WERI-Rb-1 (cell line): ENCODE measurements at regions not wholly inside any gene's neighbourhood (a gene's known extent, or its start where the extent isn't known, plus 50 kb on each side); places are given as distances from the start of the nearest gene placed in this dataset.

Experiments used
- DNase-seq: peaks from one replicate; pipeline ENCODE4 v3.0.0-alpha.2; 2020
- H3K27ac ChIP-seq: fragments of 250-450 bp; sonication (Bioruptor Pico); 2 replicates; pipeline ENCODE4 v1.5.1; 2020; ENCODE audit warnings: mild to moderate bottlenecking, moderate library complexity
- H3K27me3 ChIP-seq: fragments of 250-450 bp; sonication (Bioruptor Pico); 2 replicates; pipeline ENCODE4 v1.5.1; 2021; ENCODE audit warnings: mild to moderate bottlenecking, low read depth, moderate library complexity; ENCODE audit not compliant: insufficient read depth, severe bottlenecking
- H3K36me3 ChIP-seq: fragments of 250-450 bp; sonication (Bioruptor Pico); 2 replicates; pipeline ENCODE4 v1.5.1; 2020; ENCODE audit warnings: mild to moderate bottlenecking, moderate library complexity
- H3K4me3 ChIP-seq: 2 replicates; pipeline ENCODE4 v1.5.1; 2011; ENCODE audit warnings: low read depth, mild to moderate bottlenecking, control low read depth, low read length
- H3K9me3 ChIP-seq: fragments of 250-450 bp; sonication (Bioruptor Pico); 2 replicates; pipeline ENCODE4 v1.5.1; 2021; ENCODE audit warnings: mild to moderate bottlenecking, moderate library complexity; ENCODE audit not compliant: severe bottlenecking
- CTCF ChIP-seq: IDR thresholded peaks from 2 replicates; pipeline ENCODE4 v1.5.1; 2011; ENCODE audit warnings: low read depth, mild to moderate bottlenecking, control low read depth, inconsistent platforms, low read length

DNA sequence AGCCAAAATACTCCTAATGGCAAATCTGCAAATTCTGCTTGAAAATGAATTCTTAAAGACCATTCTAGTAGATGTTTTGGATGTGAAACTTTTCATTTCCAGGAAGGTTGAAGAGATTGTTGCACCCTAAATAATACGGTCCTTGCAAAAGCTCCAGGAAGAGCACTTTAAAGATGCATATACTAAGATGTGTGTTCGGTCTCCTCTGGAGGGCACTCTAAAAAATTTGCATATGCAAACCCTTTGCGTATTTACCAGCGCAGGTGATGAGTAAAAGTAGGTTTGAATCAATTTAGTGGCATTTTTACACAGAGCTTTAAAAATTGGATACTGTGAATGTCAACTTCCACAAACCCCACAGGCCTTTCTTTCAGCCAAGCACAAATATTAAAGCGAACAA is 378.1 kb upstream of the SORCS1 start:
- H3K4me3 ChIP-seq: no peak overlapping the region
- no peak overlapping the region for H3K27ac ChIP-seq
- no peak for DNase-seq
- no peaks in the 10 kb centered on the region for H3K9me3 ChIP-seq
- H3K36me3 ChIP-seq: no peaks in the 10 kb centered on the region
- TF ChIP-seq CTCF: no peak
- no peaks in the 10 kb centered on the region for H3K27me3 ChIP-seq

DNA sequence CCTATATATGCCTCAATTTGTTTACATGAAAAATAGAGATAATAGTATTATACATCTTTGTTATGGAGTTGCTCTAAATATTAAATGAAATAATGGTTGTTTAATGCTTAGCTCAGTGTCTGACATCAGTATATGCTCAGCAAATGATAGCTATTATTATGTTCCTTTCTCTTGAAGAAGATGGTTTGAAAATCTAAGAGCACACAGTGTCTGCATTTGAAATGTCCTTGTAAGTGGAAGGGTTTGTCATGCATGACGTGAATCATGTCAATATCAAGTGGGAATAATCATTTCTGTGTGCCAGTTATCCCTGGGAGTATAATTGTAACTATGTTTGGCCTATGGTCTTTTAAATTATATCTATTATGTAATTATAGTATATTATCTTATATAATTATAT is 377.5 kb upstream of the SORCS1 start:
- no peak for TF ChIP-seq CTCF
- DNase-seq: no peak
- Histone ChIP-seq H3K9me3 (no peaks in the 10 kb centered on the region), H3K4me3 (no peak overlapping the region), H3K27me3 (no peaks in the 10 kb centered on the region), H3K27ac (no peak overlapping the region), H3K36me3 (no peaks in the 10 kb centered on the region)

- Histone ChIP-seq H3K9me3 (no peaks in the 10 kb centered on the region), H3K36me3 (no peaks in the 10 kb centered on the region)
- TF ChIP-seq CTCF: no peak
Observed at GRCh38 chr10:107540981-107541380, 376.5 kb upstream of the SORCS1 start.

GRCh38 chr10:107529350-107529749 is 364.8 kb upstream of the SORCS1 start:
- Histone ChIP-seq H3K27ac (no peak overlapping the region), H3K27me3 (no peaks in the 10 kb centered on the region), H3K36me3 (no peaks in the 10 kb centered on the region), H3K9me3 (no peaks in the 10 kb centered on the region), H3K4me3 (no peak overlapping the region)
- TF ChIP-seq CTCF: no peak
- no peak for DNase-seq

More at GRCh38 chr10:107540981-107541380, 376.5 kb upstream of the SORCS1 start:
- Histone ChIP-seq H3K27ac (no peak overlapping the region), H3K27me3 (no peaks in the 10 kb centered on the region), H3K4me3 (no peak overlapping the region)
- DNase-seq: no peak

GRCh38 chr10:107520348-107520747 is 355.8 kb upstream of the SORCS1 start:
- H3K4me3 ChIP-seq: no peak overlapping the region
- no peaks in the 10 kb centered on the region for H3K36me3 ChIP-seq

More at GRCh38 chr10:107520348-107520747, 355.8 kb upstream of the SORCS1 start:
- Histone ChIP-seq H3K27me3 (no peaks in the 10 kb centered on the region), H3K9me3 (no peaks in the 10 kb centered on the region), H3K27ac (no peak overlapping the region)
- no peak for DNase-seq
- TF ChIP-seq CTCF: no peak
